Activated CD8-positive, alpha-beta T cell treated with anti-CD3 and anti-CD28 coated beads, Interleukin-2, amount 10 ng/mL, durations not matched to agents 7 days and 5 days (primary cell): ENCODE measurements at regions not wholly inside any gene's neighbourhood (a gene's known extent, or its start where the extent isn't known, plus 50 kb on each side); places are given as distances from the start of the nearest gene placed in this dataset.

Source experiments
- ATAC-seq: fragments of 150-1000 bp; cut with Tn5 transposase; one replicate; pipeline ENCODE4 v1.10.0; 2021; ENCODE audit warnings: moderate library complexity
- CTCF ChIA-PET: fragments of 350-600 bp; sonication (Branson Sonifier 250); formaldehyde crosslinking; loops from one replicate; lab custom pipeline; 2021; ENCODE audit warnings: antibody characterized with exemption; lab: Charles Lee
- POLR2A ChIA-PET: fragments of 350-600 bp; sonication (Branson Sonifier 250); formaldehyde crosslinking; loops from one replicate; lab custom pipeline; 2021; ENCODE audit warnings: antibody characterized with exemption; lab: Charles Lee
- DNase-seq: peaks from one replicate; pipeline ENCODE4 v3.0.0-alpha.2; 2020
- H3K27ac Mint-ChIP-seq: one replicate; pipeline ENCODE4 v1.8.0; 2021; ENCODE audit warnings: mild to moderate bottlenecking, mixed read lengths
- H3K27me3 Mint-ChIP-seq: one replicate; pipeline ENCODE4 v1.8.0; 2021; ENCODE audit warnings: low read depth, mixed read lengths
- H3K36me3 Mint-ChIP-seq: one replicate; pipeline ENCODE4 v1.8.0; 2021; ENCODE audit warnings: low read depth, mixed read lengths
- H3K4me1 Mint-ChIP-seq: one replicate; pipeline ENCODE4 v1.8.0; 2021; ENCODE audit warnings: low read depth, mixed read lengths
- H3K4me3 Mint-ChIP-seq: one replicate; pipeline ENCODE4 v1.8.0; 2021; ENCODE audit warnings: mild to moderate bottlenecking, mixed read lengths
- H3K9me3 Mint-ChIP-seq: one replicate; pipeline ENCODE4 v1.8.0; 2022; ENCODE audit warnings: mixed read lengths; ENCODE audit not compliant: insufficient read depth

- no peaks in the 10 kb centered on the region for H3K36me3 Mint-ChIP-seq
- no peaks in the 10 kb centered on the region for H3K27me3 Mint-ChIP-seq
- no peak for ATAC-seq
- H3K4me1 Mint-ChIP-seq = peaks cover 4% of the 10 kb centered on the region
- CTCF ChIA-PET = no interaction called here
- no peak overlapping the region for H3K4me3 Mint-ChIP-seq
- peaks cover 10% of the 10 kb centered on the region for H3K9me3 Mint-ChIP-seq
- no peak overlapping the region for H3K27ac Mint-ChIP-seq
- POLR2A ChIA-PET = no interaction called here
- DNase-seq = no peak
Measured at GRCh38 chr3:31029706-31030105, 135.2 kb upstream of the GADL1 start.

GRCh38 chr3:31035681-31036080 is 141.2 kb upstream of the GADL1 start:
- Mint-ChIP-seq H3K36me3 (no peaks in the 10 kb centered on the region), H3K4me3 (no peak overlapping the region), H3K27ac (no peak overlapping the region), H3K4me1 (no peaks in the 10 kb centered on the region), H3K9me3 (no peaks in the 10 kb centered on the region), H3K27me3 (no peaks in the 10 kb centered on the region)
- DNase-seq = no peak
- ChIA-PET POLR2A (no interaction called here), CTCF (no interaction called here)
- ATAC-seq = no peak

GRCh38 chr3:31038086-31038739 is 143.8 kb upstream of the GADL1 start:
- ChIA-PET POLR2A (no interaction called here), CTCF (interaction anchor here (1.4 kb wide), 1 partner anchor 10 kb away, joined by 6 read pairs; no protein-coding TSS in a partner anchor)
- no peak overlapping the region for H3K4me3 Mint-ChIP-seq
- H3K9me3 Mint-ChIP-seq = no peaks in the 10 kb centered on the region
- H3K27me3 Mint-ChIP-seq = no peaks in the 10 kb centered on the region
- no peak for DNase-seq
- no peak for ATAC-seq
- H3K27ac Mint-ChIP-seq = no peak overlapping the region
- no peaks in the 10 kb centered on the region for H3K4me1 Mint-ChIP-seq
- no peaks in the 10 kb centered on the region for H3K36me3 Mint-ChIP-seq

GRCh38 chr3:31039145-31039544 is 144.7 kb upstream of the GADL1 start:
- ChIA-PET POLR2A (no interaction called here), CTCF (interaction anchor here (1.4 kb wide), 1 partner anchor 11 kb away, joined by 6 read pairs; no protein-coding TSS in a partner anchor)
- ATAC-seq (no peak), DNase-seq (no peak)
- Mint-ChIP-seq H3K4me1 (no peaks in the 10 kb centered on the region), H3K27me3 (no peaks in the 10 kb centered on the region), H3K36me3 (no peaks in the 10 kb centered on the region), H3K9me3 (no peaks in the 10 kb centered on the region), H3K27ac (no peak overlapping the region), H3K4me3 (no peak overlapping the region)

GRCh38 chr3:31041161-31041978 is 146.9 kb upstream of the GADL1 start:
- CTCF ChIA-PET = no interaction called here
- Mint-ChIP-seq H3K27me3 (no peaks in the 10 kb centered on the region), H3K4me3 (no peak overlapping the region), H3K9me3 (no peaks in the 10 kb centered on the region), H3K4me1 (no peaks in the 10 kb centered on the region), H3K36me3 (no peaks in the 10 kb centered on the region), H3K27ac (no peak overlapping the region)
- POLR2A ChIA-PET = no interaction called here
- ATAC-seq = no peak
- DNase-seq = no peak

GRCh38 chr3:31043184-31043819 is 148.8 kb upstream of the GADL1 start:
- ATAC-seq (no peak), DNase-seq (no peak)
- no peaks in the 10 kb centered on the region for H3K36me3 Mint-ChIP-seq
- H3K27me3 Mint-ChIP-seq = no peaks in the 10 kb centered on the region
- ChIA-PET CTCF (no interaction called here), POLR2A (no interaction called here)
- no peaks in the 10 kb centered on the region for H3K9me3 Mint-ChIP-seq
- H3K4me3 Mint-ChIP-seq = no peak overlapping the region
- H3K27ac Mint-ChIP-seq = no peak overlapping the region
- H3K4me1 Mint-ChIP-seq = no peaks in the 10 kb centered on the region

GRCh38 chr3:31047673-31048072 is 153.2 kb upstream of the GADL1 start:
- no peaks in the 10 kb centered on the region for H3K36me3 Mint-ChIP-seq
- CTCF ChIA-PET = no interaction called here
- peaks cover 6% of the 10 kb centered on the region for H3K9me3 Mint-ChIP-seq
- H3K27ac Mint-ChIP-seq = no peak overlapping the region
- no peaks in the 10 kb centered on the region for H3K27me3 Mint-ChIP-seq
- POLR2A ChIA-PET = interaction anchor here (0.8 kb wide), 1 partner anchor 360 kb away, joined by 3 read pairs; no protein-coding TSS in a partner anchor
- DNase-seq (no peak), ATAC-seq (no peak)
- no peak overlapping the region for H3K4me3 Mint-ChIP-seq
- H3K4me1 Mint-ChIP-seq = no peaks in the 10 kb centered on the region

- no peak for ATAC-seq
- H3K4me1 Mint-ChIP-seq = no peaks in the 10 kb centered on the region
- no peaks in the 10 kb centered on the region for H3K36me3 Mint-ChIP-seq
- POLR2A ChIA-PET = interaction anchor here (0.8 kb wide), 1 partner anchor 360 kb away, joined by 3 read pairs; no protein-coding TSS in a partner anchor
- CTCF ChIA-PET = no interaction called here
- DNase-seq = no peak
- H3K27ac Mint-ChIP-seq = no peak overlapping the region
- no peaks in the 10 kb centered on the region for H3K27me3 Mint-ChIP-seq
- peaks cover 8% of the 10 kb centered on the region for H3K9me3 Mint-ChIP-seq
- H3K4me3 Mint-ChIP-seq = no peak overlapping the region
Measured at GRCh38 chr3:31048143-31048542, 153.7 kb upstream of the GADL1 start.

- POLR2A ChIA-PET = no interaction called here
- Mint-ChIP-seq H3K9me3 (peaks cover 8% of the 10 kb centered on the region), H3K27ac (no peak overlapping the region), H3K36me3 (no peaks in the 10 kb centered on the region), H3K27me3 (no peaks in the 10 kb centered on the region), H3K4me1 (no peaks in the 10 kb centered on the region), H3K4me3 (no peak overlapping the region)
- CTCF ChIA-PET = no interaction called here
- no peak for DNase-seq
- ATAC-seq = no peak
Measured at GRCh38 chr3:31050296-31050695, 155.8 kb upstream of the GADL1 start.

GRCh38 chr3:31051226-31051625 is 156.8 kb upstream of the GADL1 start:
- no peak overlapping the region for H3K4me3 Mint-ChIP-seq
- ChIA-PET POLR2A (no interaction called here), CTCF (no interaction called here)
- H3K36me3 Mint-ChIP-seq = no peaks in the 10 kb centered on the region
- ATAC-seq (no peak), DNase-seq (no peak)
- no peak overlapping the region for H3K27ac Mint-ChIP-seq
- no peaks in the 10 kb centered on the region for H3K4me1 Mint-ChIP-seq
- peaks cover 8% of the 10 kb centered on the region for H3K9me3 Mint-ChIP-seq
- no peaks in the 10 kb centered on the region for H3K27me3 Mint-ChIP-seq

GRCh38 chr3:31053299-31053698 is 158.8 kb upstream of the GADL1 start:
- peaks cover 8% of the 10 kb centered on the region for H3K9me3 Mint-ChIP-seq
- H3K27ac Mint-ChIP-seq = no peak overlapping the region
- ChIA-PET POLR2A (no interaction called here), CTCF (no interaction called here)
- no peak overlapping the region for H3K4me3 Mint-ChIP-seq
- no peaks in the 10 kb centered on the region for H3K27me3 Mint-ChIP-seq
- no peaks in the 10 kb centered on the region for H3K36me3 Mint-ChIP-seq
- H3K4me1 Mint-ChIP-seq = no peaks in the 10 kb centered on the region
- DNase-seq = no peak
- no peak for ATAC-seq

- peaks cover 12% of the 10 kb centered on the region for H3K9me3 Mint-ChIP-seq
- no peaks in the 10 kb centered on the region for H3K36me3 Mint-ChIP-seq
- no peaks in the 10 kb centered on the region for H3K4me1 Mint-ChIP-seq
- POLR2A ChIA-PET = no interaction called here
- no peak for ATAC-seq
- no peak overlapping the region for H3K4me3 Mint-ChIP-seq
- H3K27me3 Mint-ChIP-seq = no peaks in the 10 kb centered on the region
- CTCF ChIA-PET = no interaction called here
- H3K27ac Mint-ChIP-seq = no peak overlapping the region
- no peak for DNase-seq
Measured at GRCh38 chr3:31054032-31054431, 159.6 kb upstream of the GADL1 start.
